OCI-LY7 (cell line): ENCODE measurements at regions not wholly inside any gene's neighbourhood (a gene's known extent, or its start where the extent isn't known, plus 50 kb on each side); places are given as distances from the start of the nearest gene placed in this dataset.

Source experiments
- EZH2phosphoT487 ChIP-seq: fragments of 200-600 bp; sonication (generic); IDR thresholded peaks from 2 replicates; pipeline ENCODE4 v1.6.1; 2018; ENCODE audit warnings: low read depth, borderline replicate concordance, mild to moderate bottlenecking, mixed run types, antibody characterized with exemption, low read length, moderate library complexity, mixed read lengths
- TF ChIP-seq, protein P1 (sequence below): fragments of 200-600 bp; sonication (generic); conservative IDR thresholded peaks from 2 replicates; pipeline ENCODE4 v1.5.1; 2014; ENCODE audit warnings: mild to moderate bottlenecking, antibody characterized with exemption, low read length, moderate library complexity, mixed read lengths

DNA sequence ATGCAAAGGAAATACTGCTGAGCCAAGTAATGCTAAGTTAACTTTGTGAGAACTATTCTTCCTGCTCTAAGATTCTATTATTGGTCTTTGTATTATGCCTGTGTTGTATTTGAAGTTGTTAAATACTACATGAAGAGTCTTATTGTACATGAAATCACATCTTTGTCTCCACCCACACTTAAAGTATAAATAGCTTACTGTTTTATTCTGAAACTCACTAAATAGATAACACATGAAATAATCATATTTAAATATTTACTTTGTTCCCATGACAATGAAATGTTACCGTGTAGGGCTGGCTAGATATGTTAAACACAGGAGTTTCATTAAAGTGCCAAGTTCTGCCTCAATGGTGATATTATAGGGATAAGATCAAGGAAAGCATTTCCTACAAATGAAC lies 562.1 kb upstream of the ATXN8OS start:
- TF ChIP-seq, protein P1, sequence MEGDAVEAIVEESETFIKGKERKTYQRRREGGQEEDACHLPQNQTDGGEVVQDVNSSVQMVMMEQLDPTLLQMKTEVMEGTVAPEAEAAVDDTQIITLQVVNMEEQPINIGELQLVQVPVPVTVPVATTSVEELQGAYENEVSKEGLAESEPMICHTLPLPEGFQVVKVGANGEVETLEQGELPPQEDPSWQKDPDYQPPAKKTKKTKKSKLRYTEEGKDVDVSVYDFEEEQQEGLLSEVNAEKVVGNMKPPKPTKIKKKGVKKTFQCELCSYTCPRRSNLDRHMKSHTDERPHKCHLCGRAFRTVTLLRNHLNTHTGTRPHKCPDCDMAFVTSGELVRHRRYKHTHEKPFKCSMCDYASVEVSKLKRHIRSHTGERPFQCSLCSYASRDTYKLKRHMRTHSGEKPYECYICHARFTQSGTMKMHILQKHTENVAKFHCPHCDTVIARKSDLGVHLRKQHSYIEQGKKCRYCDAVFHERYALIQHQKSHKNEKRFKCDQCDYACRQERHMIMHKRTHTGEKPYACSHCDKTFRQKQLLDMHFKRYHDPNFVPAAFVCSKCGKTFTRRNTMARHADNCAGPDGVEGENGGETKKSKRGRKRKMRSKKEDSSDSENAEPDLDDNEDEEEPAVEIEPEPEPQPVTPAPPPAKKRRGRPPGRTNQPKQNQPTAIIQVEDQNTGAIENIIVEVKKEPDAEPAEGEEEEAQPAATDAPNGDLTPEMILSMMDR = no peak
- no peak for TF ChIP-seq EZH2phosphoT487
